Caco-2 (cell line): ENCODE measurements at regions not wholly inside any gene's neighbourhood (a gene's known extent, or its start where the extent isn't known, plus 50 kb on each side); places are given as distances from the start of the nearest gene placed in this dataset.

Source experiments
- BruUV-seq: library from RNA; stranded (reverse); fragments of 400-500 nt; replicated peaks from 2 replicates; lab custom pipeline; 2021; lab: Mats Ljungman, UMichigan
- CTCF ChIA-PET: fragments of 300-600 bp; sonication (Branson Sonifier 250); formaldehyde crosslinking; loops from one replicate; lab custom pipeline; 2022; ENCODE audit warnings: antibody characterized with exemption; lab: Charles Lee
- POLR2A ChIA-PET: fragments of 300-600 bp; sonication (Branson Sonifier 250); formaldehyde crosslinking; loops from one replicate; lab custom pipeline; 2022; ENCODE audit warnings: antibody characterized with exemption; lab: Charles Lee
- DNase-seq, 2 experiments: peaks; one replicate each; pipeline versions ENCODE4 v3.0.0 to v3.0.0-alpha.2; 2020 to 2022
- H3K27me3 ChIP-seq: replicated peaks from 2 replicates; pipeline ENCODE4 v1.6.0; 2011; ENCODE audit warnings: low read length; ENCODE audit not compliant: control insufficient read depth, insufficient read depth
- H3K36me3 ChIP-seq: 2 replicates; pipeline ENCODE4 v1.5.1; 2011; ENCODE audit warnings: low read length; ENCODE audit not compliant: control insufficient read depth, insufficient read depth
- H3K4me1 ChIP-seq: fragments of 250-450 bp; sonication (Bioruptor Pico); 2 replicates; pipeline ENCODE4 v1.5.1; 2020; ENCODE audit warnings: mild to moderate bottlenecking
- H3K4me3 ChIP-seq: 2 replicates; pipeline ENCODE4 v1.5.1; 2011; ENCODE audit warnings: low read depth, mild to moderate bottlenecking, control low read depth, low read length
- H3K9me3 ChIP-seq: fragments of 250-450 bp; sonication (Bioruptor Pico); 2 replicates; pipeline ENCODE4 v1.5.1; 2020; ENCODE audit warnings: mild to moderate bottlenecking, moderate library complexity
- H3K27ac Mint-ChIP-seq: one replicate; pipeline ENCODE4 v1.8.0; 2022; ENCODE audit warnings: mixed read lengths; ENCODE audit not compliant: unreplicated experiment
- H3K27me3 Mint-ChIP-seq: one replicate; pipeline ENCODE4 v1.8.0; 2022; ENCODE audit warnings: mixed read lengths; ENCODE audit not compliant: insufficient read depth, unreplicated experiment
- H3K36me3 Mint-ChIP-seq: one replicate; pipeline ENCODE4 v1.8.0; 2022; ENCODE audit warnings: mild to moderate bottlenecking, mixed read lengths; ENCODE audit not compliant: insufficient read depth, unreplicated experiment
- H3K4me1 Mint-ChIP-seq: one replicate; pipeline ENCODE4 v1.8.0; 2022; ENCODE audit warnings: low read depth, mixed read lengths; ENCODE audit not compliant: unreplicated experiment
- H3K4me3 Mint-ChIP-seq: one replicate; pipeline ENCODE4 v1.8.0; 2022; ENCODE audit warnings: mild to moderate bottlenecking, moderate library complexity, mixed read lengths; ENCODE audit not compliant: unreplicated experiment
- H3K9me3 Mint-ChIP-seq: one replicate; pipeline ENCODE4 v1.8.0; 2022; ENCODE audit warnings: mixed read lengths; ENCODE audit not compliant: unreplicated experiment
- intact Hi-C: fragments of 100-400 bp; cut with micrococcal nuclease; formaldehyde crosslinking; loops from one replicate; pipeline ENCODE4 v1.10.0; 2022; ENCODE audit not compliant: unreplicated experiment
- TF ChIP-seq, protein P1 (sequence below), 2 experiments: fragments of 200-600 bp in 1 of 2; IDR thresholded peaks; 1 replicate in 1 of 2; 2 replicates in 1 of 2; pipeline versions ENCODE4 v1.5.1 to v1.8.0; 2011 to 2022; ENCODE audit warnings: antibody characterized with exemption in 1 of 2, control low read depth in 1 of 2, inconsistent platforms in 1 of 2, low read depth in 1 of 2, low read length in 1 of 2, mild to moderate bottlenecking in 1 of 2, moderate library complexity in 1 of 2; ENCODE audit not compliant: insufficient read depth in 1 of 2, severe bottlenecking in 1 of 2, unreplicated experiment in 1 of 2

DNA sequence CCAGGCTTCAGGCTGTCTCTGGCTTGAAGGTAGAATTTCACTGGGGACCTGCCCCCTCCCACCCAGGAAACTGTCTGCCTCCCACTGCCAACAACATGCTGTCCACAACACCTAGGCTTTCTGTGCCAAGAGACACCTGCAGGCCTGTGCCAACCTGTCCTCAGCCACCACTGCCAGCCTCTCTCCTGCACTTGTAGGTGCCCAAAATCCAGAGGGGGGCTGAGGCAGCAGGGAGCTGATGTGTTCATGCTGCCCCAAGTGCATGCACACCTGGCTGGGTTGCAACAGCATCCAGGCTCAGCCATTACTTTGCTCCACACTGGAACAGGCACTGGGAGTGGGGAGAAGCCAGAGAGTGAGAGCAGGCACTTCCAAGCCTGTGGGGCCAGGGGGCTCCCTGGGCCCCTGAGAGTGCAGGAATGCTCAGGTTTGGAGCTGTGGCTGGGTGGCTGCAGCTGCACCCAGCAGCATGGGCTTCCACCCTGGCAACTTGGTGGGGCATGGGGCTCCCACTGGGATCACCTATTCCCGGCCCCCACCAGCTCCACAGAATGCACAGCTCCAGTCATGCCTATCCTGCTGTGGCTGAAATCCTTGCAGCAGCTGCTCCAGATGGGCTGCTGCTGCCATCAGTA is 218.1 kb upstream of the OBI1 start:
- Mint-ChIP-seq H3K27ac (no peak overlapping the region), H3K9me3 (peaks cover 6% of the 10 kb centered on the region), H3K36me3 (no peaks in the 10 kb centered on the region), H3K4me3 (no peak overlapping the region), H3K27me3 (peaks cover 10% of the 10 kb centered on the region), H3K4me1 (no peaks in the 10 kb centered on the region)
- BruUV-seq = no TSS peak
- no peaks in the 10 kb centered on the region for H3K36me3 ChIP-seq
- H3K4me1 ChIP-seq = no peaks in the 10 kb centered on the region
- intact Hi-C loops = loop anchor here (1.0 kb wide), 1 partner anchor 101 kb away; no protein-coding TSS in a partner anchor
- ChIA-PET CTCF (interaction anchor here (1.4 kb wide), 1 partner anchor 101 kb away, joined by 4 read pairs; no protein-coding TSS in a partner anchor), POLR2A (no interaction called here)
- H3K9me3 ChIP-seq = no peaks in the 10 kb centered on the region
- H3K27me3 ChIP-seq = no peaks in the 10 kb centered on the region
- TF ChIP-seq, protein P1, sequence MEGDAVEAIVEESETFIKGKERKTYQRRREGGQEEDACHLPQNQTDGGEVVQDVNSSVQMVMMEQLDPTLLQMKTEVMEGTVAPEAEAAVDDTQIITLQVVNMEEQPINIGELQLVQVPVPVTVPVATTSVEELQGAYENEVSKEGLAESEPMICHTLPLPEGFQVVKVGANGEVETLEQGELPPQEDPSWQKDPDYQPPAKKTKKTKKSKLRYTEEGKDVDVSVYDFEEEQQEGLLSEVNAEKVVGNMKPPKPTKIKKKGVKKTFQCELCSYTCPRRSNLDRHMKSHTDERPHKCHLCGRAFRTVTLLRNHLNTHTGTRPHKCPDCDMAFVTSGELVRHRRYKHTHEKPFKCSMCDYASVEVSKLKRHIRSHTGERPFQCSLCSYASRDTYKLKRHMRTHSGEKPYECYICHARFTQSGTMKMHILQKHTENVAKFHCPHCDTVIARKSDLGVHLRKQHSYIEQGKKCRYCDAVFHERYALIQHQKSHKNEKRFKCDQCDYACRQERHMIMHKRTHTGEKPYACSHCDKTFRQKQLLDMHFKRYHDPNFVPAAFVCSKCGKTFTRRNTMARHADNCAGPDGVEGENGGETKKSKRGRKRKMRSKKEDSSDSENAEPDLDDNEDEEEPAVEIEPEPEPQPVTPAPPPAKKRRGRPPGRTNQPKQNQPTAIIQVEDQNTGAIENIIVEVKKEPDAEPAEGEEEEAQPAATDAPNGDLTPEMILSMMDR (IDR thresholded peaks at IDR 0.05; ENCODE audit: insufficient read depth in 1 of 2, low read depth in 1 of 2, low read length in 1 of 2, severe bottlenecking in 1 of 2, unreplicated experiment in 1 of 2) = no peak
- DNase-seq = no peak
- no peak overlapping the region for H3K4me3 ChIP-seq

- Histone ChIP-seq H3K4me1 (no peaks in the 10 kb centered on the region), H3K36me3 (no peaks in the 10 kb centered on the region), H3K4me3 (no peak overlapping the region), H3K27me3 (no peaks in the 10 kb centered on the region), H3K9me3 (no peaks in the 10 kb centered on the region)
- Mint-ChIP-seq H3K27ac (no peak overlapping the region), H3K4me3 (no peak overlapping the region), H3K27me3 (peaks cover 7% of the 10 kb centered on the region), H3K36me3 (no peaks in the 10 kb centered on the region), H3K9me3 (peaks cover 6% of the 10 kb centered on the region), H3K4me1 (no peaks in the 10 kb centered on the region)
- CTCF ChIA-PET = interaction anchor here (1.4 kb wide), 1 partner anchor 103 kb away, joined by 4 read pairs; no protein-coding TSS in a partner anchor
- intact Hi-C loops = loop anchor here (1.0 kb wide), 1 partner anchor 102 kb away; no protein-coding TSS in a partner anchor
- DNase-seq = peak; percentile 18 to 36
- TF ChIP-seq, protein P1 (IDR thresholded peaks at IDR 0.05; ENCODE audit: insufficient read depth in 1 of 2, low read depth in 1 of 2, low read length in 1 of 2, severe bottlenecking in 1 of 2, unreplicated experiment in 1 of 2) = peak in 1 of 2 experiments; percentile 11
- no TSS peak for BruUV-seq
- POLR2A ChIA-PET = no interaction called here
Measured at GRCh38 chr13:78875792-78876580, 217.0 kb upstream of the OBI1 start.

DNA sequence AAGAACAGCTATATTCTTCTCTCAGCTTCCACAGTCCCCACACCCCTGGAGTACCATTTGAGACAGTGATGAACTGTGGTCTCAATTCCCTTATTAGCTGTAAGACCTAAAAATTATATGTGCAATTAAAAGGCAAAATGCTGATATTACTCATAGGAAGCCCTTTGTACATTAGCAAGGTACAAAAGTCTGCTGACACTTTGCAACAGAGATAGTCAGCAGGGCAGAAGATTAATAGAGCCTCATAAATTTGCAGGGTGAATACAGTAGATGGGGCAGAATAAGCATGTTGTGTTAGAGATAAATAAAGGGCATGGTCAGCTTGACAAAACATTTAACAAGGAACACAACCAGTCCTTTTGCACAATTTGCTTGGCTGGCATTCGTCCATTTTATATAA is 210.0 kb upstream of the OBI1 start:
- no peaks in the 10 kb centered on the region for H3K36me3 Mint-ChIP-seq
- no peaks in the 10 kb centered on the region for H3K4me1 Mint-ChIP-seq
- no peaks in the 10 kb centered on the region for H3K36me3 ChIP-seq
- DNase-seq = no peak
- H3K4me1 ChIP-seq = no peaks in the 10 kb centered on the region
- no peak overlapping the region for H3K4me3 ChIP-seq
- no TSS peak for BruUV-seq
- TF ChIP-seq, protein P1 (IDR thresholded peaks at IDR 0.05; ENCODE audit: insufficient read depth in 1 of 2, low read depth in 1 of 2, low read length in 1 of 2, severe bottlenecking in 1 of 2, unreplicated experiment in 1 of 2) = no peak
- intact Hi-C loops = no loop called here
- no peak overlapping the region for H3K27ac Mint-ChIP-seq
- ChIA-PET POLR2A (no interaction called here), CTCF (no interaction called here)
- no peaks in the 10 kb centered on the region for H3K9me3 ChIP-seq
- H3K27me3 Mint-ChIP-seq = peaks cover 5% of the 10 kb centered on the region
- H3K9me3 Mint-ChIP-seq = no peaks in the 10 kb centered on the region
- H3K4me3 Mint-ChIP-seq = no peak overlapping the region
- no peaks in the 10 kb centered on the region for H3K27me3 ChIP-seq
